ENCODE measurements at regions not wholly inside any gene's neighbourhood (a gene's known extent, or its start where the extent isn't known, plus 50 kb on each side); places are given as distances from the start of the nearest gene placed in this dataset.

DNA sequence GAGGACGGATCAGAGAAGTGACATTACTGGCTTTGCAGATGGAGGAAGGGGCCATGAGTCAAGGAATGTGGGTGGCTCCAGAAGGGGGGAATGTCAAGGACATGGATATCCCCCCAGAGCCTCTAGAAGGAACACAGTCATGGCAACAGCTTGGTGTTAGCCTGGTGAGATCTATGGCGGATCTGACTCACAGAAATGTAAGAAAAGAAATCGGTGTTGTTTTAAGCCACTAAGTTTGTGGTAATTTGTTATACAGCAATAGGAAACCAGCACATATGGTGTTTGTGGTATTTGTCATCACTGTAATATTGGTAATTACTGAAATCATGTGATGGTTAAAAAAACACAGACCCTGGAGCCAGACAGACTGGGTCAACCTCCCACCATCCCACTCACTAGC, 236.2 kb downstream of the SETD4 start:
- TF ChIP-seq CTCF (IDR thresholded peaks at IDR 0.05; ENCODE audit: borderline replicate concordance) = no peak
- H3K4me1 ChIP-seq = no peaks in the 10 kb centered on the region
- no peak overlapping the region for H3K4me3 ChIP-seq
- H3K9me3 ChIP-seq (replicated peaks) = peaks cover 9% of the 10 kb centered on the region
- no peak overlapping the region for H3K27ac ChIP-seq (replicated peaks)
- intact Hi-C loops (cut with micrococcal nuclease) = no loop called here
- no peaks in the 10 kb centered on the region for H3K36me3 ChIP-seq
- no peak for DNase-seq
- H3K27me3 ChIP-seq (ENCODE audit: low read depth) = peaks cover 46% of the 10 kb centered on the region

DNA sequence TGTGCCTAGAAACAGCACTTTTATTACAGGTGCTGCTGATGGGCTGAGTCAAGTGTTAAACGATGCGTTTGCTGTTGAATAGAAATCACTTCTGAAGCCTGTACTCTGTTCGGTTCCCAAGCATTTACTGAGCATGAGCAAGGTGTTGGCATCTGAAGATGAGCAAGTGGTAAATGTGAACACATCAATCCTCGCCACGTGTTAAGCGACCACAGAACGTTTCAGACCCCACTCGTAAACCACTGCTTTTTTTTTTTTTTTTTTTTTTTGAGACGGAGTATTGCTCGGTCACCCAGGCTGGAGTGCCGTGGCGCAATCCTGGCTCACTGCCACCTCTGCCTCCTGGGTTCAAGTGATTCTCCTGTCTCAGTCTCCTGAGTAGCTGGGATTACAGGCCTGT, 241.2 kb downstream of the SETD4 start:
- Histone ChIP-seq H3K27ac (replicated peaks) (no peak overlapping the region), H3K27me3 (ENCODE audit: low read depth) (peaks cover 21% of the 10 kb centered on the region), H3K4me1 (peaks cover 9% of the 10 kb centered on the region), H3K36me3 (no peaks in the 10 kb centered on the region), H3K9me3 (replicated peaks) (peaks cover 9% of the 10 kb centered on the region), H3K4me3 (no peak overlapping the region)
- intact Hi-C loops (cut with micrococcal nuclease) = no loop called here
- TF ChIP-seq CTCF (IDR thresholded peaks at IDR 0.05; ENCODE audit: borderline replicate concordance) = no peak
- no peak for DNase-seq

GRCh38 chr21:35818597-35818996, 241.7 kb downstream of the SETD4 start:
- H3K27ac ChIP-seq (replicated peaks) = no peak overlapping the region
- intact Hi-C loops (cut with micrococcal nuclease) = no loop called here
- H3K4me1 ChIP-seq = peaks cover 9% of the 10 kb centered on the region
- peaks cover 16% of the 10 kb centered on the region for H3K27me3 ChIP-seq (ENCODE audit: low read depth)
- H3K4me3 ChIP-seq = no peak overlapping the region
- H3K36me3 ChIP-seq = no peaks in the 10 kb centered on the region
- no peak for DNase-seq
- TF ChIP-seq CTCF (IDR thresholded peaks at IDR 0.05; ENCODE audit: borderline replicate concordance) = no peak
- H3K9me3 ChIP-seq (replicated peaks) = peaks cover 9% of the 10 kb centered on the region

DNA sequence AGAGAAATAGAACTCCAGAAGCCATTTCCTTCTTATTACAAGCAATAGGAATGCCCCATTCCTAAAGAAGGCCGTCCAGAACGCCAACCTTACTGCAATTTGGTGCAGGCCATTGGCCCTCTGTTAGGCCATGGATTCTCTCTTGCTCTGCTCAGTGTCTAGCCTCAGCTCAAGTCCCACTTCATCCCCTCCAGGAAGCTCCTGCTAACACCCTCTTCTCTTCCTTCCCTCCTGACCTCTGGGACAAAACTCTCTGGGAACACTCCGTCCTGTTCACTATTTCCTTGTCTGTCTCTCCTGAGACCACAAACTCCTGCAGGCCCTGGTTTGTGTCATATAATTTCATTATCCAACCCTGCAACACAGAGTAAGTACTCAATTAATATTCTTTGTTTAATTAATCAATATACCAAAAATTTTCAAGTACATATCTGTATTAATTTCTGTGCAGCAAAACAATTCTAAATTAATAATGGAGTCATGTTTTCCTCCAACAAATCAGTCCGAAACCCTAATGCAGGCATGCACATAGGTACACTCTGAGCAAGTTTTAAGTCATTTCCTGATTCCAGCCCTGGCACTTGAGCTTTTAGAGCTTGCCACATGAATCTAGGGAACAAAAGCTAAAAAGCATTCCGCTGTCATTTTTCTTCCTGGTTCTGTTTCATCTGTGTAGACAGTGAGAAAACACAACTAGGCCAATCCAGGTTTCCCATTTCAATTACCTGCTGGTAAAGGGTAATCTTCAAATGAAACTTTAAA, 245.3 kb downstream of the SETD4 start:
- H3K27me3 ChIP-seq (ENCODE audit: low read depth) = no peaks in the 10 kb centered on the region
- intact Hi-C loops (cut with micrococcal nuclease) = no loop called here
- no peak for DNase-seq
- no peak overlapping the region for H3K4me3 ChIP-seq
- H3K4me1 ChIP-seq = peaks cover 9% of the 10 kb centered on the region
- no peaks in the 10 kb centered on the region for H3K36me3 ChIP-seq
- H3K9me3 ChIP-seq (replicated peaks) = no peaks in the 10 kb centered on the region
- TF ChIP-seq CTCF (IDR thresholded peaks at IDR 0.05; ENCODE audit: borderline replicate concordance) = no peak
- peak overlapping the region; percentile 37 for H3K27ac ChIP-seq (replicated peaks)

GRCh38 chr21:35812679-35813078, 247.6 kb downstream of the SETD4 start:
- intact Hi-C loops (cut with micrococcal nuclease) = no loop called here
- Histone ChIP-seq H3K27ac (replicated peaks) (no peak overlapping the region), H3K36me3 (no peaks in the 10 kb centered on the region), H3K9me3 (replicated peaks) (no peaks in the 10 kb centered on the region), H3K4me1 (peaks cover 9% of the 10 kb centered on the region), H3K4me3 (no peak overlapping the region), H3K27me3 (ENCODE audit: low read depth) (peaks cover 4% of the 10 kb centered on the region)
- TF ChIP-seq CTCF (IDR thresholded peaks at IDR 0.05; ENCODE audit: borderline replicate concordance) = no peak
- DNase-seq = no peak

Measured in left ventricle myocardium inferior (tissue), 1 donor.